ENCODE measurements at regions not wholly inside any gene's neighbourhood (a gene's known extent, or its start where the extent isn't known, plus 50 kb on each side); places are given as distances from the start of the nearest gene placed in this dataset.

DNA sequence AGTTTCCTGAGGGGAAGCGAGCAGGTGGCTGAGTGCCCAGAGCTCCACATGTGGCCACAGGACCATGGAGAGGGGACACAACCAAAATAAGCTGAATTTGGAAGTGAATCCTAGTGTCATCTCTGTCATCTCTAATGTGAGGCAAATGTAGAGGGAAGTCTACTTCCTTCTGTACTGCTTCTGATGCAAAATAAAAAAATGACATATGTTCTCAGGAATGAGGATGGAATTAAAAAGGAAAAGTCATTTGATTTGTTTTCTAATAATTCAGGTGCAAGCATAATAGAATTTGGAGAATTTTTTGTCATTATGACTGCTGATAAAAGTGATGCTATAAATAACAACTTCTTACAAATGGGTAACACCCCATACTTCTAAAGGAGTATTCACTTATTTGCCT is 59.5 kb upstream of the POU1F1 start:
- no peak for TF ChIP-seq POLR2A (IDR thresholded peaks at IDR 0.05)
- TF ChIP-seq, protein P1, sequence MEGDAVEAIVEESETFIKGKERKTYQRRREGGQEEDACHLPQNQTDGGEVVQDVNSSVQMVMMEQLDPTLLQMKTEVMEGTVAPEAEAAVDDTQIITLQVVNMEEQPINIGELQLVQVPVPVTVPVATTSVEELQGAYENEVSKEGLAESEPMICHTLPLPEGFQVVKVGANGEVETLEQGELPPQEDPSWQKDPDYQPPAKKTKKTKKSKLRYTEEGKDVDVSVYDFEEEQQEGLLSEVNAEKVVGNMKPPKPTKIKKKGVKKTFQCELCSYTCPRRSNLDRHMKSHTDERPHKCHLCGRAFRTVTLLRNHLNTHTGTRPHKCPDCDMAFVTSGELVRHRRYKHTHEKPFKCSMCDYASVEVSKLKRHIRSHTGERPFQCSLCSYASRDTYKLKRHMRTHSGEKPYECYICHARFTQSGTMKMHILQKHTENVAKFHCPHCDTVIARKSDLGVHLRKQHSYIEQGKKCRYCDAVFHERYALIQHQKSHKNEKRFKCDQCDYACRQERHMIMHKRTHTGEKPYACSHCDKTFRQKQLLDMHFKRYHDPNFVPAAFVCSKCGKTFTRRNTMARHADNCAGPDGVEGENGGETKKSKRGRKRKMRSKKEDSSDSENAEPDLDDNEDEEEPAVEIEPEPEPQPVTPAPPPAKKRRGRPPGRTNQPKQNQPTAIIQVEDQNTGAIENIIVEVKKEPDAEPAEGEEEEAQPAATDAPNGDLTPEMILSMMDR (IDR thresholded peaks at IDR 0.05), result no peak
